GM18909 (cell line): ENCODE measurements at regions not wholly inside any gene's neighbourhood (a gene's known extent, or its start where the extent isn't known, plus 50 kb on each side); places are given as distances from the start of the nearest gene placed in this dataset.
"Not testable (repeated sequence)": the region's sequence is repeated elsewhere in the genome, so short reads cannot be mapped to it uniquely, and the experiment has no call there.

ENCODE experiments used
- ATAC-seq: cut with Tn5 transposase; IDR thresholded peaks from one replicate; pipeline ENCODE4 v1.9.1; 2021; ENCODE audit warnings: mild to moderate bottlenecking; ENCODE audit not compliant: unreplicated experiment, poor library complexity

DNA sequence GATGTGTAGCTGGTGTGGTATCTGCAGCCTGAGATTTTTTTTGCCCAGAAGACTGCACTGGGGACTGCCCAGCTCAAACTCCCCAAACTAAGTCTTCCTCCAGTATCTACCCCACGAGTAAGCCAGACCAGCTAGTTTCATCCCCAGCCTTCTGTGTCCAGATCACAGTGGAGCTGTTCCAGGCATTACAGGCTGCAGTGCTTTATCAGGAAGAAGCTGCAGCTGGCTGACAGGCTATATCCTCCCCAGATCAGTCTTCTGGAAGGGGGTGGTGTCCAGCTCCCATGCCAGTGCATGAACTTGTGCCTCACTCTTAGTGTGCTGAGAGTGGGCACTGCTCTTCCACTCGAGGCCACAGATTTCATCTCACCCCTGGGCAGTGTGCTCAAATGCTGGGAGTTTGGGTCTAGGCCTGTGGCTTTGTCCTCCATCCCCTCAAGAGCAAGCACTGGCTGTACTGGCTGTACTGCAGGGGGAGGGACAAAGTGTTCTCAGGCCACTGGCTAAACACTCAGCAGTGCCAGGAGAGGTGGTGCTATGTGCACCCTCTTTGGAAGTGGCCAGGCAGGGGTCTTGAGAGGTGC, 679.1 kb upstream of the COBL start:
- no peak for ATAC-seq

GRCh38 chr7:51982653-51983052, 666.0 kb upstream of the COBL start:
- ATAC-seq, result no peak

DNA sequence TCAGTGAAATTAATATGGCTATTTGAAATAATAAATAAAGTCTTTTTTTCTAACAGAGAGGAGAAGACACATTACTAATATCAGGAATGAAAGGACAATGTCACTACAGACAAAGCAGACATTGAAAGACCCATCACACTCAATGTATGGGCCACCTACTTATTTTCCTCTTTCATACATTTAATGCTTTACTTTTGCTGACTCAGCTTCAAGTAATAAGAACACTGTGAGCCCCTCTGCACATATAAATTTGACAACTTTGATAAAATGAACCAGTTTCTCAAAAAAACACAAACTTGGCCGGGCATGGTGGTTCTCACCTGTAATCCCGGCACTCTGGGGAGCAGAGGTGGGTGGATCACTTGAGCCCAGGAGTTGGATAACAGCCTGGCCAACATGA, 664.2 kb upstream of the COBL start:
- ATAC-seq, result no peak

- ATAC-seq, result no peak
These were observed 663.7 kb upstream of the COBL start for GRCh38 chr7:51980313-51980712.

GRCh38 chr7:51977913-51978312, 661.3 kb upstream of the COBL start:
- no peak for ATAC-seq

DNA sequence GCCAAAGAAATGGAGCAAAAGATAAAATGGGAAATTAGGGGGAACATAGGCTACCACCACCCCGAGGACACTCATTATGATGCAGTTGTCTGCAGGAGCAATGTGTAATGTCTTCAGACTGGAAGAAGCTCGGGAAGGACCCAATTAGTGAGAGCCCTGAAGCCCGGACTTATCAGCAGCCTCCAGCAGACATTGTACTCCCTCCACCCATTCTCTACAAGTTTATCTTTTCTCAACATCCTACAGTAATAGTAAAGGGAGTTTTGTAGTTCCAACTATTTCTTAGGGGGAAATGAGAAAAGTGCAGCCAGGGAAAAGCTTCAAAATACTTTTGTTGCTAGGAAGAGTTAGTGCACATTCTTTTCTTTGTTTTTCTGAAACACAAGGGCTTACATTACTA, 657.3 kb upstream of the COBL start:
- no peak for ATAC-seq

GRCh38 chr7:51973071-51973470, 656.5 kb upstream of the COBL start:
- ATAC-seq, result no peak

DNA sequence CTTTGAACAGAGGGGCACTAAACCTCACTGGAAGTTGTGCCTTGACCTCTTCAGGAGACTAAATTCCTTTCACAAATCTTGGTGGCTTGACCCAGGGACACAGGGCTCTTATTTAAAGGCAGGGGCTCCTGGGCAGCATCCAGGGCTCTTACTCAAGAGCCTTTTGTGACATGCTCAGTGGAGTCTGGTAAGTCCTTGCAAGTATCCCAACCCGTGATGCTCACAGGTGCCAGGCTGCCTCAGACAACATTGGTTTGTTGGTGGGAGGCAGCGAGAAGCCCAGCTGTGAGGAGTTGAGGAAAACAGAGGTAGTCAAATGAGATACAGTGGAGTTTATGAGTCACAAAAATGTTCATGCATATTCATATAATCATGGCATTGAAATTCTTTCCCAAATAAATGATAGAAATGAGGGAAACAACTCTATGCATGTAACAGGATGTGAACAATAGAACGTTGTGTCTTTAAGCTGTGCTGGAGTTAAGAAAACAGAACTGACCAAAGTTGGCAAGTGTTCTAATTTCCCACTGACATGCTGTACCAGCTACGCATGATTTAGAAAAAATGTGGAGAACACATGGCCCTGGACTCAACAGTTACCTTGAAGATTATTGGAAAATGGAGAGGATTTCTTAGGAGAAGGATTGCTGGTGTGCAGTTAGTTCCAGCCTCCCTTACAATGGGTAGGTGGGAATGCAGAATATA, 654.5 kb upstream of the COBL start:
- no peak for ATAC-seq

DNA sequence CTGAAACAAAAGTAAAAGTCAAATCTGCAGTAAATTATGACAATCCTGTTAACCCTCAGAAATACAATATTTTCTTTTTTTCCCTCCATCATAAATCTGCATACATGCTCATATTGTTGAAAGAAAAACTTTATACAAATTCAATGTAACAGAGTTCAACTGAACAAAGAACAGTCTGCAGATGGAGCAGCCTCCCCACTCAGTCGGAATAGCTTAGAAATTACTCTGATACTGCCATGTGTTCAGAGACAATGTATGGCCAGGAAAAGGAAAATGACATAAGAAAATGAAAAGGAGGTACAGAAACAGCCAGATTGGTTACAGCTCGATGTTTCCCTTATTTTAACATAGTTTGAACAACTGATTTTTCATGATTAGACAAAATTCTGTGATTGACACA, 651.9 kb upstream of the COBL start:
- ATAC-seq, result no peak

DNA sequence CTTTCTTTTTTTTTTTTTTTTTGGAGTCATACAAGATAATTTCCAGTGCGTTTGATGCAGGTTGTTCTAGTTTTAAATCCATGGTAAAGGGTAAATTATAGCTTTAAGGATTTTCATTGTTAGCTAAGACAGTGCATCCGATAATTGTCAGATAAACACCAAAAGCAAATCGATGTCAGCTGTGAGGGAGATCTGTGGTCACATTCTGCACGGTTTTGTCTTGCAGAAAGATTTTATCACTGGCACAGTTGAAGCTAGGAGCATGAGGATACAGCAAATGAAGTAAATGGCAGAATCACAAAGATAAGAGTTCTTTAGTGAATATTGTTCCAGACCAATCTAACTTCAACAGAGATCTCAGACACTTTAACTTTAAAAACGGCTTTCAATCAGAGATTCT, 648.8 kb upstream of the COBL start:
- no peak for ATAC-seq

DNA sequence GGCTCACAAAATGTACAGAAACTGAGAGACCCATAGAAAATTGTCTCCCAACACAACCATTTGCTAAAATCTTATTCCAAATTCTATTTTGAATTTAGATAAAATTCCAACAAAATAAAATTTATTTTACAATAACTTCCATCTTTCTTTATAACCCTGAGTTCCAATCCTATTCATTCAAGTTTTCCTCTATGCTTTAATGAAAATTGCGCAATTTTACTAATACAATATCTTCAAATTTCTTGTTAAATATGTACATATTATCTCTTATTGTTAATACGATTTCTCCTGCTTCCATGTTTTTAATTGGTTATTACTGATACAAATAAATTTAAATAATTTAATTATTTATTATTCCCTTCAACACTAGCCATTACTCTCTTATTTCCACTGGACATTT, 645.2 kb upstream of the COBL start:
- ATAC-seq, result no peak

GRCh38 chr7:51950813-51951212, 634.2 kb upstream of the COBL start:
- no peak for ATAC-seq

- no peak for ATAC-seq
These were observed 633.4 kb upstream of the COBL start for GRCh38 chr7:51949726-51950644.

GRCh38 chr7:51930834-51931233, 614.2 kb upstream of the COBL start:
- ATAC-seq, result no peak

GRCh38 chr7:51929818-51930217, 613.2 kb upstream of the COBL start:
- ATAC-seq, result no peak

DNA sequence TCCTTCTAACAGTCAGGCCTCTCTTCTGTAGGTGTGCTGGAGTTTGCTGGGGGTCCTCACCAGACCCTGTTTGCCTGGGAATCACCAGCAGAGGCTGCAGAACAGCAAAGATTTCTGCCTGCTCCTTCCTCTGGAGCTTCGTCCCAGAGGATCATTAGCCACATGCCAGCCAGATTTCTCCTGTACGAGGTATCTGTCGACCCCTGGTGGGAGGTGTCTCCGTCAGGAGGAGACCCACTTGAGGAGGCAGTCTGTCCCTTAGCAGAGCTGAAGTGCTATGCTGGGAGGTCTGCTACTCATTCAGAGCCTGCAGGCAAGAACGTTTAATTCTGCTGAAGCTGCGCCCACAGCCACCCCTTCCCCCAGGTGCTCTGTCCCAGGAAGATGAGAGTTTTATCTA, 611.1 kb upstream of the COBL start:
- no peak for ATAC-seq

- no peak for ATAC-seq
These were observed 602.0 kb upstream of the COBL start for GRCh38 chr7:51918581-51918980.

DNA sequence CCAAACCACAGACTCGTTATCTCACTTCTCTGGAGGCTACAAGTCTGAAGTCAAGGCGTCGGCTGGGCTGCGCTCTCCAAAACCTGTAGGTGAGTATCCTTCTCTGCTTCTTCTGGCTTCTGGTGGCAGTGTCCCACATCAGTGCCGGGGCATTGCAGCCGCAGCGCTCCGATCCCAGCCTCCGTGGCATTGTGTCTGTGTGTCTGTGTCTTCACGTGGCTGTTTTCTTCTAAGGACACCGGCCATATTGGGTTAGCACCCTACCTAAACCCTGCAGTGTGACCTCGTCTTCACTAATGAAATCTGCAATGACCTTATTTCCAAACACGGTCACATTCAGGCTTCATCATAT, 584.9 kb upstream of the COBL start:
- ATAC-seq, result no peak

- ATAC-seq, result not testable (repeated sequence)
These were observed 584.3 kb upstream of the COBL start for GRCh38 chr7:51900755-51901488.

- ATAC-seq, result no peak
These were observed 583.0 kb upstream of the COBL start for GRCh38 chr7:51899611-51900010.

GRCh38 chr7:51882412-51882811, 565.8 kb upstream of the COBL start:
- ATAC-seq, result no peak
